ENCODE measurements at regions not wholly inside any gene's neighbourhood (a gene's known extent, or its start where the extent isn't known, plus 50 kb on each side); places are given as distances from the start of the nearest gene placed in this dataset.

DNA sequence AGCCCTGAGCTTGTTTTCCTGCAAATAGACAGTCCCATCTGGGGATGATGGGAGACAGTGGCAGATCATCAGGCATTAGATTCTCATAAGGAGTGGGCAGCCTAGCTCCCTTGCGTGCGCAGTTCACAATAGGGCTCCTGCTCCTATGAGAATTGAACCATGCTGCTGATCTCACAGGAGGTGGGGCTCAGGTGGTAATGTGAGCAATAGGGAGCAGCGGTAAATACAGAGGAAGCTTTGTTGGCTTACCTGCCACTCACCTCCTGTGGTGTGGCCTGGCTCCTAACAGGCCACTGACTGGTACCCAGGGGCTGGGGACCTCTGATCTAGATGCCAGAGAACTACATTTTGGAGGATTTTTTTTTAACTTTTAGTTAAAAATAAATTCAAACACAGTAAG is 434.8 kb upstream of the MKI67 start:
- no peak overlapping the region for H3K4me3 ChIP-seq (ENCODE audit: low read length)
- no peak overlapping the region for H3K27ac ChIP-seq (ENCODE audit: low read depth, low read length)
- no peaks in the 10 kb centered on the region for H3K4me1 ChIP-seq (ENCODE audit: control insufficient read depth, insufficient read depth, low read length)
- no peaks in the 10 kb centered on the region for H3K36me3 ChIP-seq (ENCODE audit: control insufficient read depth, insufficient read depth, low read length)
- no peaks in the 10 kb centered on the region for H3K27me3 ChIP-seq (ENCODE audit: control insufficient read depth, insufficient read depth, low read length)
- no peak overlapping the region for H3K9ac ChIP-seq (ENCODE audit: low read length)

DNA sequence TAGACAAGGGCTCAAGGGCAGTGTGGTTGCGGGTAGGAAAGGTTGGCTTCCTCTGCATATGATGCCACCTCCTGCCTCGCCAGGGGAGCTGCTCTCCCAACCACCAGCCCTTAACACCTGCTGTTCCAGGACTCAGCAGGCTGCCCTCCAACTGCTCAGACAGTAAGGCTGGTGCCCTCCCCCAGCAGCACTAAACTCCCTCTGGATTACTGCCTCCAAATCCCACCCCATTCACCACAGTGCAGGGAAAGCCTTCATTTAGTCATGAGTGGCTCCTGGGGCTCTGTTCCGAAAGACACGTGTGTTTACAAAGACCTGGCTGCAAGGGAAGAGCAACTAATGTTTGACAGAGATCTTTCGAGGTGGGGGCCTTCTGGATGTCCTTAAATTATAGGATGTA is 437.2 kb upstream of the MKI67 start:
- no peaks in the 10 kb centered on the region for H3K27me3 ChIP-seq (ENCODE audit: control insufficient read depth, insufficient read depth, low read length)
- no peak overlapping the region for H3K27ac ChIP-seq (ENCODE audit: low read depth, low read length)
- no peak overlapping the region for H3K4me3 ChIP-seq (ENCODE audit: low read length)
- no peaks in the 10 kb centered on the region for H3K4me1 ChIP-seq (ENCODE audit: control insufficient read depth, insufficient read depth, low read length)
- H3K9ac ChIP-seq (ENCODE audit: low read length): no peak overlapping the region
- H3K36me3 ChIP-seq (ENCODE audit: control insufficient read depth, insufficient read depth, low read length): no peaks in the 10 kb centered on the region

DNA sequence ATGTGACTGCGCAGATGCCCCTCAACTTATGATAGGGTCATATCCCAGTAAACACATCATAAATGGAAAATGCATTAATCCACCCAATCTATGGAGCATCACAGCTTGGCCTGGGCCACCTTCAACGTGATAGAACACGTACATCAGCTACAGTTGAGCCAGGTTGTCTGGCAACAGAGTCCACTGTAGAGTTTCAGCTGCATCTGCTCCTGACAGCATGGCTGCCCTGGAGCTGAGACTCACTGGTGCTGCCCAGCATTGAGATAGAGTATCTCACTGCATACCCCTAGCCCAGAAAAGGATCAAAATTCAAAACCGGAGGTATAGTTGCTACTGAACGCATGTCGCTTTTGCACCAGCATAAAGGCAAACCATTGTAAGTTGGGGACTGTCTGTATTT is 437.7 kb upstream of the MKI67 start:
- Histone ChIP-seq H3K36me3 (ENCODE audit: control insufficient read depth, insufficient read depth, low read length) (no peaks in the 10 kb centered on the region), H3K27ac (ENCODE audit: low read depth, low read length) (no peak overlapping the region), H3K27me3 (ENCODE audit: control insufficient read depth, insufficient read depth, low read length) (no peaks in the 10 kb centered on the region), H3K9ac (ENCODE audit: low read length) (no peak overlapping the region), H3K4me1 (ENCODE audit: control insufficient read depth, insufficient read depth, low read length) (no peaks in the 10 kb centered on the region), H3K4me3 (ENCODE audit: low read length) (no peak overlapping the region)

- Histone ChIP-seq H3K4me3 (ENCODE audit: low read length) (no peak overlapping the region), H3K9ac (ENCODE audit: low read length) (no peak overlapping the region), H3K27ac (ENCODE audit: low read depth, low read length) (no peak overlapping the region), H3K36me3 (ENCODE audit: control insufficient read depth, insufficient read depth, low read length) (no peaks in the 10 kb centered on the region), H3K27me3 (ENCODE audit: control insufficient read depth, insufficient read depth, low read length) (no peaks in the 10 kb centered on the region), H3K4me1 (ENCODE audit: control insufficient read depth, insufficient read depth, low read length) (no peaks in the 10 kb centered on the region)
Observed at GRCh38 chr10:128566361-128566968, 440.2 kb upstream of the MKI67 start.

DNA sequence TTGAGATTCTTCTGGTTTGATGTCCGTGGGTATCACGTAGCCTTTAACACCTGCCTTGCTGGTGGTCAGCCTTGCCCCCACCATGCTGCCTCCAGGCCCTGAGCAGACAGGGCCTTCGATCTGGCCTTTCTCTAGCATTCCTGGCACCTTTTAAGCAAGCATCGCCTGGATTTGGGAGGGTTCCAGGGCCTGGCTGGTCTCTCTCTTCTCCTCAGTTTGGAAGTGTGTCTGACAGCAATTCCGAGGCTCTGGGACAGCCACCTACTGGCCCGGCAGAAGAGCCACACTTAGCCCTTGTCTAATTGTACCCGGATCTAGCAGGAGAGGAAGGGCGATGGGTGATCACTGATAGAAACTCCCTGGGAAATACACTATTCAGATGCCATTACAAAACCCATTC is 441.3 kb upstream of the MKI67 start:
- Histone ChIP-seq H3K27ac (ENCODE audit: low read depth, low read length) (no peak overlapping the region), H3K36me3 (ENCODE audit: control insufficient read depth, insufficient read depth, low read length) (no peaks in the 10 kb centered on the region), H3K4me1 (ENCODE audit: control insufficient read depth, insufficient read depth, low read length) (no peaks in the 10 kb centered on the region), H3K27me3 (ENCODE audit: control insufficient read depth, insufficient read depth, low read length) (no peaks in the 10 kb centered on the region), H3K4me3 (ENCODE audit: low read length) (no peak overlapping the region), H3K9ac (ENCODE audit: low read length) (no peak overlapping the region)

DNA sequence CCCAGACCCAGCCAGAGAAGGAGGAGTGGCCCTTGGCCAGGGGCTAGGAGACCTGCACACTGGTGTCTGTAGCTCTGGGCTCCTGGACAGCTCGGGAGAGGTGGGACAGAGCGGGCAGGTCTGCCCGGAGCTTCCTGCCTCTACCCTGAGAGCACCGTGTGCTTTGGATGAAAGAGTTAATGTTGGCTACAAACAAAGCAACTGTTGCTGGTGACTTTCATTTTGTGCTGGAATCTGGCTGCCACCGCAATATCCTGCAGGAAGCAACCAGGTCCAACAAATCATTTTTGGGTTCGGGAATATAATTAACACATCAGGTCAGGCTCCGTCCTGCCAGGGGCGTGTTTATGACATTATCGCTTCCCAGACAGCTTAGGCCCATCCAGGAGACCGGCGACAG is 441.8 kb upstream of the MKI67 start:
- Histone ChIP-seq H3K4me3 (ENCODE audit: low read length) (no peak overlapping the region), H3K4me1 (ENCODE audit: control insufficient read depth, insufficient read depth, low read length) (no peaks in the 10 kb centered on the region), H3K27me3 (ENCODE audit: control insufficient read depth, insufficient read depth, low read length) (no peaks in the 10 kb centered on the region), H3K9ac (ENCODE audit: low read length) (no peak overlapping the region), H3K36me3 (ENCODE audit: control insufficient read depth, insufficient read depth, low read length) (no peaks in the 10 kb centered on the region), H3K27ac (ENCODE audit: low read depth, low read length) (no peak overlapping the region)

- Histone ChIP-seq H3K4me1 (ENCODE audit: control insufficient read depth, insufficient read depth, low read length) (no peaks in the 10 kb centered on the region), H3K27ac (ENCODE audit: low read depth, low read length) (no peak overlapping the region), H3K36me3 (ENCODE audit: control insufficient read depth, insufficient read depth, low read length) (no peaks in the 10 kb centered on the region), H3K9ac (ENCODE audit: low read length) (no peak overlapping the region), H3K27me3 (ENCODE audit: control insufficient read depth, insufficient read depth, low read length) (no peaks in the 10 kb centered on the region), H3K4me3 (ENCODE audit: low read length) (no peak overlapping the region)
Observed at GRCh38 chr10:128568491-128568890, 442.3 kb upstream of the MKI67 start.

- no peaks in the 10 kb centered on the region for H3K36me3 ChIP-seq (ENCODE audit: control insufficient read depth, insufficient read depth, low read length)
- no peaks in the 10 kb centered on the region for H3K4me1 ChIP-seq (ENCODE audit: control insufficient read depth, insufficient read depth, low read length)
- no peak overlapping the region for H3K4me3 ChIP-seq (ENCODE audit: low read length)
- no peaks in the 10 kb centered on the region for H3K27me3 ChIP-seq (ENCODE audit: control insufficient read depth, insufficient read depth, low read length)
- H3K27ac ChIP-seq (ENCODE audit: low read depth, low read length): no peak overlapping the region
- no peak overlapping the region for H3K9ac ChIP-seq (ENCODE audit: low read length)
Observed at GRCh38 chr10:128568990-128569945, 443.0 kb upstream of the MKI67 start.

- Histone ChIP-seq H3K36me3 (ENCODE audit: control insufficient read depth, insufficient read depth, low read length) (no peaks in the 10 kb centered on the region), H3K9ac (ENCODE audit: low read length) (no peak overlapping the region), H3K4me1 (ENCODE audit: control insufficient read depth, insufficient read depth, low read length) (no peaks in the 10 kb centered on the region), H3K27me3 (ENCODE audit: control insufficient read depth, insufficient read depth, low read length) (no peaks in the 10 kb centered on the region), H3K4me3 (ENCODE audit: low read length) (no peak overlapping the region), H3K27ac (ENCODE audit: low read depth, low read length) (no peak overlapping the region)
Observed at GRCh38 chr10:128570319-128570995, 444.2 kb upstream of the MKI67 start.

GRCh38 chr10:128571071-128571470 is 444.8 kb upstream of the MKI67 start:
- Histone ChIP-seq H3K9ac (ENCODE audit: low read length) (no peak overlapping the region), H3K27me3 (ENCODE audit: control insufficient read depth, insufficient read depth, low read length) (no peaks in the 10 kb centered on the region), H3K36me3 (ENCODE audit: control insufficient read depth, insufficient read depth, low read length) (no peaks in the 10 kb centered on the region), H3K27ac (ENCODE audit: low read depth, low read length) (no peak overlapping the region), H3K4me1 (ENCODE audit: control insufficient read depth, insufficient read depth, low read length) (no peaks in the 10 kb centered on the region), H3K4me3 (ENCODE audit: low read length) (no peak overlapping the region)

DNA sequence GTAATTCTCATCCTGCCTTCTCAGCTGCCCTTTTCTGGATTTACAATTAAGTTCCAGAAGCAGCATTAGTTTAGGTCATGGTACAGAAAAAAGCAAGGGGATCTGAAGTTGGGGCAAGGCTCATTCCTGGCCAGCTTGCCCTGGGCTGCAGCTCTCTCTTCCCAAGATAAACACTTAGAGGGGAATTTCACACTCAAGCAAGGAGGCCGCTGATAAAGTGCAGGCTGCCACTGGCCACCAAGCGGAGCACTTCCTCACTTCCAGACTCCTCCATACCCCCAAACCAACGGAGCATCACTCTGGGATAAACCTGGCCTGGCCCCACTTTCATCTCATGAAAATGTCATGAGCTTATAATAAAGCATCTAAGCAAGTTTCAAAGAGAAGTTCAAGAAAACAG is 445.5 kb upstream of the MKI67 start:
- no peaks in the 10 kb centered on the region for H3K4me1 ChIP-seq (ENCODE audit: control insufficient read depth, insufficient read depth, low read length)
- no peak overlapping the region for H3K27ac ChIP-seq (ENCODE audit: low read depth, low read length)
- no peaks in the 10 kb centered on the region for H3K36me3 ChIP-seq (ENCODE audit: control insufficient read depth, insufficient read depth, low read length)
- H3K27me3 ChIP-seq (ENCODE audit: control insufficient read depth, insufficient read depth, low read length): no peaks in the 10 kb centered on the region
- H3K9ac ChIP-seq (ENCODE audit: low read length): no peak overlapping the region
- H3K4me3 ChIP-seq (ENCODE audit: low read length): no peak overlapping the region

- Histone ChIP-seq H3K27ac (ENCODE audit: low read depth, low read length) (no peak overlapping the region), H3K27me3 (ENCODE audit: control insufficient read depth, insufficient read depth, low read length) (no peaks in the 10 kb centered on the region), H3K9ac (ENCODE audit: low read length) (no peak overlapping the region), H3K36me3 (ENCODE audit: control insufficient read depth, insufficient read depth, low read length) (no peaks in the 10 kb centered on the region), H3K4me3 (ENCODE audit: low read length) (no peak overlapping the region), H3K4me1 (ENCODE audit: control insufficient read depth, insufficient read depth, low read length) (no peaks in the 10 kb centered on the region)
Observed at GRCh38 chr10:128572696-128573095, 446.5 kb upstream of the MKI67 start.
